Cardiac muscle cell (in vitro differentiated cells and primary cell): ENCODE measurements at regions not wholly inside any gene's neighbourhood (a gene's known extent, or its start where the extent isn't known, plus 50 kb on each side); places are given as distances from the start of the nearest gene placed in this dataset.

Experiments used
- DNase-seq, 2 donors: peaks; one replicate each; pipeline versions ENCODE4 v3.0.0 to v3.0.0-alpha.2; 2010 to 2017; ENCODE audit warnings: low read depth in 1 of 2, low spot score in 1 of 2
- H3K27ac ChIP-seq: fragments of 200-600 bp; sonication (generic); 2 replicates; pipeline ENCODE4 v1.5.1; 2016
- H3K27me3 ChIP-seq: fragments of 200-600 bp; sonication (generic); 2 replicates; pipeline ENCODE4 v1.6.0; 2016; ENCODE audit warnings: control low read depth
- H3K36me3 ChIP-seq: fragments of 200-600 bp; sonication (generic); 2 replicates; pipeline ENCODE4 v1.5.1; 2016; ENCODE audit warnings: control low read depth
- H3K4me1 ChIP-seq: fragments of 200-600 bp; sonication (generic); 2 replicates; pipeline ENCODE4 v1.8.1; 2017; ENCODE audit warnings: low read depth, mild to moderate bottlenecking, mixed run types
- H3K4me3 ChIP-seq: fragments of 200-600 bp; sonication (generic); 2 replicates; pipeline ENCODE4 v1.5.1; 2016; ENCODE audit warnings: mild to moderate bottlenecking
- H3K9me3 ChIP-seq: fragments of 200-600 bp; sonication (generic); 2 replicates; pipeline ENCODE4 v1.5.1; 2017; ENCODE audit warnings: low read depth, mild to moderate bottlenecking, control low read depth
- TF ChIP-seq, protein P1 (sequence below): IDR thresholded peaks from 2 replicates; pipeline ENCODE4 v1.5.1; 2012; ENCODE audit warnings: low read depth, mild to moderate bottlenecking, low read length

DNA sequence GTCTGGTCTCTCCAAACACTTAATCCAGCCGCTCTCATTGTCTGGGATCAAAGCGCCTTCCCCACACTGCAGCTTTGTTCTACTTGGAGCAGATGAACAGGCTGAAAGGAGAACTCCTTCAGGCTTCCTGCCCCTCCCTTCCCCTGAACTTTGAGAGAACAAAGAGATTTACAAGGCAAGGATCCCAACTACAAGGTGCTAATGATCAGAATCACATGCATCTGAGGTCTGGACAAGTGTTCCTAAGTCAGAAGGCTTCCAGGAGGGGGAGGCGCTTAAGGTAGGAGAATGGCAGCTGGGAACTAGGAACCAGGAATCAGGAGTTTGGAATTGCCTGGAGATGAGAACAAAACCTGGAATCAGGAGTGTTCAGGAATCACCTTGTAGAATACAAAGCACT lies 606.3 kb upstream of the CDH11 start:
- H3K36me3 ChIP-seq, result no peaks in the 10 kb centered on the region
- H3K9me3 ChIP-seq, result no peaks in the 10 kb centered on the region
- TF ChIP-seq, protein P1, sequence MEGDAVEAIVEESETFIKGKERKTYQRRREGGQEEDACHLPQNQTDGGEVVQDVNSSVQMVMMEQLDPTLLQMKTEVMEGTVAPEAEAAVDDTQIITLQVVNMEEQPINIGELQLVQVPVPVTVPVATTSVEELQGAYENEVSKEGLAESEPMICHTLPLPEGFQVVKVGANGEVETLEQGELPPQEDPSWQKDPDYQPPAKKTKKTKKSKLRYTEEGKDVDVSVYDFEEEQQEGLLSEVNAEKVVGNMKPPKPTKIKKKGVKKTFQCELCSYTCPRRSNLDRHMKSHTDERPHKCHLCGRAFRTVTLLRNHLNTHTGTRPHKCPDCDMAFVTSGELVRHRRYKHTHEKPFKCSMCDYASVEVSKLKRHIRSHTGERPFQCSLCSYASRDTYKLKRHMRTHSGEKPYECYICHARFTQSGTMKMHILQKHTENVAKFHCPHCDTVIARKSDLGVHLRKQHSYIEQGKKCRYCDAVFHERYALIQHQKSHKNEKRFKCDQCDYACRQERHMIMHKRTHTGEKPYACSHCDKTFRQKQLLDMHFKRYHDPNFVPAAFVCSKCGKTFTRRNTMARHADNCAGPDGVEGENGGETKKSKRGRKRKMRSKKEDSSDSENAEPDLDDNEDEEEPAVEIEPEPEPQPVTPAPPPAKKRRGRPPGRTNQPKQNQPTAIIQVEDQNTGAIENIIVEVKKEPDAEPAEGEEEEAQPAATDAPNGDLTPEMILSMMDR, result no peak
- no peak overlapping the region for H3K4me3 ChIP-seq
- no peaks in the 10 kb centered on the region for H3K27me3 ChIP-seq
- peaks cover 14% of the 10 kb centered on the region for H3K4me1 ChIP-seq
- DNase-seq, result peak; percentile 26 to 34
- H3K27ac ChIP-seq, result no peak overlapping the region

DNA sequence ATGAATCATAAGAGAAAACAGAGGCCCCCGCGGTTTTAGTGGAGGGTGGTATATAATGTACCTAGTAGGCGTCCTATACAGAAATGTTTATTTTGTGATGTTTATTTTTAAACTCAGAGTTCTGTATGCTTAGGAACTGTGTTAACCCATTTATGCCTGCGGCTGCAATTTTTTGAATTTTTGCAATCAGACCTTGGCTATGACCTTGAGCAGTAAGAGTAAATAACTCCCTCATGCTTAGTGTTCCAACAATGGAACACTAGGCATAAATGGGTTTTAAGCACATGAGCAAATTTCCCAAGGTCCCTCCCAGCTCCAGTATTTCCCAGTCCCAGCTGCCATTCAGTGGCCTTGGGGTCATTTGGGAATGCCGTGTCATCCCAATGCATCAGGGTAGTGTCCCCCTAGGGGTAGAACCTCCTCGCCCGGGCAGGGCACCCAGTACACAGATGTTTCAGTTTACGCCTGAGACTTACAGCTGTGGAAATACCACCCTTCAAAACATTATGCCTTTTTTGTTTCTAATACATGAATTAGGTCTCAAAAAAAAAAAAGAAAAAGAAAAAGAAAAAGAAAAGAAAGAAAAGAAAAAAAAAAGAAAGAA lies 605.8 kb upstream of the CDH11 start:
- Histone ChIP-seq H3K4me3 (no peak overlapping the region), H3K27ac (no peak overlapping the region), H3K36me3 (no peaks in the 10 kb centered on the region), H3K4me1 (peaks cover 14% of the 10 kb centered on the region), H3K9me3 (no peaks in the 10 kb centered on the region), H3K27me3 (no peaks in the 10 kb centered on the region)
- TF ChIP-seq, protein P1, result no peak
- no peak for DNase-seq

DNA sequence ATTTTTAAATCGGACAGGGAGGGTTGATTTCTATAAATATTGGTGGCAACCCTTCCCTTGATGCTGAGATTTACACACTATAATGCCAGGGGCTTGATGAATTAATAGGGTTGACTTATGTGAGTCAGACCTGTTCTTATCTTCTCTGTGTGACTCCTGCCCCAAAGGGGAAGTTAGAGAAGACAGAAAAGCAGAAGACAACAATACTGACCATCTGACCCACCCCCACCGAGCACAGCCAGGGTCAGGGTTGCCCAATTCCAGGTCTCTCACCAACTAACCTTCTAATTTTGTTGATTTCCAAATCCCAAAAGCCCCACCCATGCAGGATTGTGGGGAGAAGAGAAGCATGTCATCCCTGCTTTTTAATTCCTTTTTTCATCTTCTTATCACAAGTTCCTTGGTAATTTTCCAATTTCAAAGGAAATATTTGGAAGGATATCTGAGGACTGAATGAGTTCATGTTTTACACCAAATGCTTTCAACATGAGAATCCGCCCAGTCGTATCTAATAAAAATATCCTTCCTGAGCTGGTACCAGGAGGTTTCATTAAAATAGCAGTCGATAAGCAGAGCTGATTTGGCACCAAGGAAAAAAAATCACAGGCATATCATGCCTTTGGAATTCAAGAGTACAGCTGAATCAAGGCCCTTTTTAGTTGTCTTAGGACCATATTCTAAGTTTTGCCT lies 603.4 kb upstream of the CDH11 start:
- no peak overlapping the region for H3K4me3 ChIP-seq
- H3K27me3 ChIP-seq, result no peaks in the 10 kb centered on the region
- no peaks in the 10 kb centered on the region for H3K36me3 ChIP-seq
- H3K27ac ChIP-seq, result no peak overlapping the region
- DNase-seq, result peak in 1 of 2 donors; percentile 66
- H3K9me3 ChIP-seq, result no peaks in the 10 kb centered on the region
- peaks cover 14% of the 10 kb centered on the region for H3K4me1 ChIP-seq
- TF ChIP-seq, protein P1, result no peak

DNA sequence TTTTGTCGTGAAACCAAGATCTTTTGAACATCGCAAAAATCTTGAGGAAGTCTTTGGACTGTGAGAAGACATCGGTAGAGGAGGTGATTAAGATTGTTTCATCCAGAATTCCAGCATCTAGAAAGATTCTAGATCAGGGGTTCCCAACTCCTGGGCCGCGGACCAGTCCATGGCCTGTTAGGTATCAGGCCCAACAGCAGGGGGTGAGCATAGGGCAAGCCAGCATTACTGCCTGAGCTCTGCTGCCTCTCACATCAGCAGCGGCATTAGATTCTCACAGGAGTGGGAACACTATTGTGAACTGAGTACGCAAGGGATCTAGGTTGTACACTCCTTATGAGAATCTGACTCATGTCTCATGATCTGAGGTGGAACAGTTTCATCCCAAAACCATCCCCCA lies 600.6 kb upstream of the CDH11 start:
- no peak overlapping the region for H3K4me3 ChIP-seq

DNA sequence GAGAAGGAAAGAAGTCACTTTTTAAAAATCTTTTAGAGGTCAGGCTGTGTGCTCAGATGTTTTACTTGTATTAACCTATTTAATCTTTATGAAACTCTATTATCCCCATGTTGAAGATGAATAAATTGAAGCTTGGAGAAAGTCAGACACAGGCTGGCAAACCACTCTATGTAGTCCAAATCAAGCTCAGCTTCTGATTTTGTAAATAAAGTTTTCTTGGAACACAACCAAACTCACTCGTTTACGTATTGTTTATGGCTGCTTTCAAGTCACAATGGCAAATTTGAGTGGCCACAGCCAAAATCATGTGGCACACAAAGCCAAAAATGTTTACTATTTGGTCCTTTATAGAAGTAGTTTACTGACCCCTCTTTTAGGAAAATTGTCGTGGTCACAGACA lies 596.0 kb upstream of the CDH11 start:
- no peak for DNase-seq
- no peaks in the 10 kb centered on the region for H3K4me1 ChIP-seq
- TF ChIP-seq, protein P1, result no peak
- H3K9me3 ChIP-seq, result no peaks in the 10 kb centered on the region
- no peaks in the 10 kb centered on the region for H3K27me3 ChIP-seq
- H3K36me3 ChIP-seq, result no peaks in the 10 kb centered on the region
- no peak overlapping the region for H3K4me3 ChIP-seq
- no peak overlapping the region for H3K27ac ChIP-seq

More for the DNA sequence above, 600.6 kb upstream of the CDH11 start:
- TF ChIP-seq, protein P1, result no peak
- Histone ChIP-seq H3K27ac (no peak overlapping the region), H3K4me1 (no peaks in the 10 kb centered on the region), H3K27me3 (no peaks in the 10 kb centered on the region), H3K36me3 (no peaks in the 10 kb centered on the region), H3K9me3 (no peaks in the 10 kb centered on the region)
- DNase-seq, result no peak
